Panc1 (cell line): ENCODE measurements at regions not wholly inside any gene's neighbourhood (a gene's known extent, or its start where the extent isn't known, plus 50 kb on each side); places are given as distances from the start of the nearest gene placed in this dataset.

Experiments
- ATAC-seq: fragments of 200-7000 bp; cut with Tn5 transposase; 2 replicates; pipeline ENCODE4 v1.9.1; 2020; ENCODE audit warnings: mild to moderate bottlenecking, moderate library complexity
- BruUV-seq: library from RNA; stranded (reverse); fragments of 400-500 nt; replicated peaks from 2 replicates; lab custom pipeline; 2021; lab: Mats Ljungman, UMichigan
- CTCF ChIA-PET: fragments of 300-600 bp; sonication (Branson Sonifier 250); formaldehyde crosslinking; loops from one replicate; lab custom pipeline; 2022; ENCODE audit warnings: antibody characterized with exemption; lab: Charles Lee
- POLR2A ChIA-PET: fragments of 300-600 bp; sonication (Branson Sonifier 250); formaldehyde crosslinking; loops from one replicate; lab custom pipeline; 2022; ENCODE audit warnings: antibody characterized with exemption; lab: Charles Lee
- DNase-seq: peaks from one replicate; pipeline ENCODE4 v3.0.0-alpha.2; 2010; ENCODE audit warnings: low read depth, low spot score
- H3K27ac ChIP-seq: 2 replicates; pipeline ENCODE4 v1.5.1; 2011; ENCODE audit warnings: mild to moderate bottlenecking, low read length, inconsistent platforms
- H3K27me3 ChIP-seq: fragments of 200-500 bp; sonication (Bioruptor generic); 2 replicates; pipeline ENCODE4 v1.6.0; 2014; ENCODE audit warnings: low read length, inconsistent platforms; ENCODE audit not compliant: control insufficient read depth, insufficient read depth
- H3K36me3 ChIP-seq: fragments of 200-500 bp; sonication (Bioruptor generic); 2 replicates; pipeline ENCODE4 v1.5.1; 2014; ENCODE audit warnings: inconsistent platforms, mild to moderate bottlenecking, low read length, moderate library complexity; ENCODE audit not compliant: control insufficient read depth, insufficient read depth
- H3K4me1 ChIP-seq: 2 replicates; pipeline ENCODE4 v1.5.1; 2011; ENCODE audit warnings: inconsistent platforms, mild to moderate bottlenecking, low read length, moderate library complexity; ENCODE audit not compliant: control insufficient read depth, insufficient read depth
- H3K4me3 ChIP-seq, 2 experiments: 2 replicates each; pipeline ENCODE4 v1.5.1; 2011 to 2012; ENCODE audit warnings: low read depth in 2 of 2, low read length in 2 of 2, mild to moderate bottlenecking in 2 of 2, inconsistent platforms in 1 of 2, moderate library complexity in 1 of 2
- H3K9me3 ChIP-seq: fragments of 200-500 bp; sonication (Bioruptor generic); 2 replicates; pipeline ENCODE4 v1.5.1; 2014; ENCODE audit warnings: low read depth, mild to moderate bottlenecking, inconsistent platforms, low read length, moderate library complexity; ENCODE audit not compliant: control insufficient read depth, insufficient read depth
- POLR2AphosphoS5 ChIP-seq: IDR thresholded peaks from 2 replicates; pipeline ENCODE4 v1.6.1; 2012; ENCODE audit warnings: mild to moderate bottlenecking, low read depth, low read length, moderate library complexity
- SIN3A ChIP-seq: IDR thresholded peaks from 2 replicates; pipeline ENCODE4 v1.6.1; 2012; ENCODE audit warnings: low read depth, mild to moderate bottlenecking, low read length, moderate library complexity, borderline replicate concordance; ENCODE audit not compliant: insufficient read depth
- TCF7L2 ChIP-seq: IDR thresholded peaks from 2 replicates; pipeline ENCODE4 v1.6.1; 2011; ENCODE audit warnings: mild to moderate bottlenecking, low read depth, low read length, inconsistent platforms
- in situ Hi-C: cut with HindIII; loops from 2 replicates; pipeline ENCODE4 v1.10.0; 2016; ENCODE audit warnings: low sequenced_read_pairs, low pct_unique_long_range_greater_than_20kb
- intact Hi-C: fragments of 100-400 bp; cut with micrococcal nuclease; formaldehyde crosslinking; loops from one replicate; pipeline ENCODE4 v1.10.0; 2022; ENCODE audit not compliant: unreplicated experiment
- TF ChIP-seq, protein P1 (sequence below): fragments of 450-650 bp; IDR thresholded peaks from 2 replicates; pipeline ENCODE4 v1.5.1; 2017; ENCODE audit warnings: mild to moderate bottlenecking
- TF ChIP-seq, protein P2 (sequence below), 2 experiments: IDR thresholded peaks; 2 replicates each; pipeline ENCODE4 v1.6.1; 2011 to 2012; ENCODE audit warnings: low read depth in 2 of 2, control low read depth in 1 of 2, low read length in 1 of 2, mild to moderate bottlenecking in 1 of 2, moderate library complexity in 1 of 2; ENCODE audit not compliant: insufficient read depth in 1 of 2

DNA sequence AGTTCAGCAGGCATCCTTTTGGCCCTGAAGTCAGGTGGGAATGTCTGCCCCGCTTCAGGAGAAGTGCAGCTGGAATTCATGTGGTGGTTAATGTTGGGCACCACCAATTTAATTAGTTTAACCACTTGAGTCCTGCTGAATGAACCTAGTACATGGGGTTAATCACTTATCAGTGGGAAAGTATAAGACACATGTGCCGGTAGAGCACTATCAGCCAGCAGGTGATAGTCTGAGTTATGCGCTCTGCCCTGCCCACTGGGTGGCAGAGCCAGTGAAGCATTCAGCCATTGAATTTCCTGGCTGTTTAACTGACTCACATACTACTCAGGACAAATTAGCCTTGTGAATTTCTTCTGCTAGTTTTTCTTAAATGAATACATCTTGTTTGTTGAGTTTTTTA lies 789.7 kb upstream of the PRR20A start:
- H3K27me3 ChIP-seq = no peaks in the 10 kb centered on the region
- TF ChIP-seq SIN3A (no peak), TCF7L2 (no peak), POLR2AphosphoS5 (no peak)
- TF ChIP-seq, protein P1, sequence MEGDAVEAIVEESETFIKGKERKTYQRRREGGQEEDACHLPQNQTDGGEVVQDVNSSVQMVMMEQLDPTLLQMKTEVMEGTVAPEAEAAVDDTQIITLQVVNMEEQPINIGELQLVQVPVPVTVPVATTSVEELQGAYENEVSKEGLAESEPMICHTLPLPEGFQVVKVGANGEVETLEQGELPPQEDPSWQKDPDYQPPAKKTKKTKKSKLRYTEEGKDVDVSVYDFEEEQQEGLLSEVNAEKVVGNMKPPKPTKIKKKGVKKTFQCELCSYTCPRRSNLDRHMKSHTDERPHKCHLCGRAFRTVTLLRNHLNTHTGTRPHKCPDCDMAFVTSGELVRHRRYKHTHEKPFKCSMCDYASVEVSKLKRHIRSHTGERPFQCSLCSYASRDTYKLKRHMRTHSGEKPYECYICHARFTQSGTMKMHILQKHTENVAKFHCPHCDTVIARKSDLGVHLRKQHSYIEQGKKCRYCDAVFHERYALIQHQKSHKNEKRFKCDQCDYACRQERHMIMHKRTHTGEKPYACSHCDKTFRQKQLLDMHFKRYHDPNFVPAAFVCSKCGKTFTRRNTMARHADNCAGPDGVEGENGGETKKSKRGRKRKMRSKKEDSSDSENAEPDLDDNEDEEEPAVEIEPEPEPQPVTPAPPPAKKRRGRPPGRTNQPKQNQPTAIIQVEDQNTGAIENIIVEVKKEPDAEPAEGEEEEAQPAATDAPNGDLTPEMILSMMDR = no peak
- TF ChIP-seq, protein P2, sequence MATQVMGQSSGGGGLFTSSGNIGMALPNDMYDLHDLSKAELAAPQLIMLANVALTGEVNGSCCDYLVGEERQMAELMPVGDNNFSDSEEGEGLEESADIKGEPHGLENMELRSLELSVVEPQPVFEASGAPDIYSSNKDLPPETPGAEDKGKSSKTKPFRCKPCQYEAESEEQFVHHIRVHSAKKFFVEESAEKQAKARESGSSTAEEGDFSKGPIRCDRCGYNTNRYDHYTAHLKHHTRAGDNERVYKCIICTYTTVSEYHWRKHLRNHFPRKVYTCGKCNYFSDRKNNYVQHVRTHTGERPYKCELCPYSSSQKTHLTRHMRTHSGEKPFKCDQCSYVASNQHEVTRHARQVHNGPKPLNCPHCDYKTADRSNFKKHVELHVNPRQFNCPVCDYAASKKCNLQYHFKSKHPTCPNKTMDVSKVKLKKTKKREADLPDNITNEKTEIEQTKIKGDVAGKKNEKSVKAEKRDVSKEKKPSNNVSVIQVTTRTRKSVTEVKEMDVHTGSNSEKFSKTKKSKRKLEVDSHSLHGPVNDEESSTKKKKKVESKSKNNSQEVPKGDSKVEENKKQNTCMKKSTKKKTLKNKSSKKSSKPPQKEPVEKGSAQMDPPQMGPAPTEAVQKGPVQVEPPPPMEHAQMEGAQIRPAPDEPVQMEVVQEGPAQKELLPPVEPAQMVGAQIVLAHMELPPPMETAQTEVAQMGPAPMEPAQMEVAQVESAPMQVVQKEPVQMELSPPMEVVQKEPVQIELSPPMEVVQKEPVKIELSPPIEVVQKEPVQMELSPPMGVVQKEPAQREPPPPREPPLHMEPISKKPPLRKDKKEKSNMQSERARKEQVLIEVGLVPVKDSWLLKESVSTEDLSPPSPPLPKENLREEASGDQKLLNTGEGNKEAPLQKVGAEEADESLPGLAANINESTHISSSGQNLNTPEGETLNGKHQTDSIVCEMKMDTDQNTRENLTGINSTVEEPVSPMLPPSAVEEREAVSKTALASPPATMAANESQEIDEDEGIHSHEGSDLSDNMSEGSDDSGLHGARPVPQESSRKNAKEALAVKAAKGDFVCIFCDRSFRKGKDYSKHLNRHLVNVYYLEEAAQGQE (IDR thresholded peaks at IDR 0.05; ENCODE audit: insufficient read depth in 1 of 2, low read depth in 2 of 2, low read length in 1 of 2) = no peak
- no peaks in the 10 kb centered on the region for H3K36me3 ChIP-seq
- intact Hi-C loops = no loop called here
- no peak overlapping the region for H3K27ac ChIP-seq
- H3K4me1 ChIP-seq = no peaks in the 10 kb centered on the region
- H3K9me3 ChIP-seq = no peaks in the 10 kb centered on the region
- ChIA-PET POLR2A (no interaction called here), CTCF (no interaction called here)
- ATAC-seq = no peak
- in situ Hi-C loops = no loop called here
- no peak for DNase-seq
- no TSS peak for BruUV-seq
- H3K4me3 ChIP-seq = no peak overlapping the region

DNA sequence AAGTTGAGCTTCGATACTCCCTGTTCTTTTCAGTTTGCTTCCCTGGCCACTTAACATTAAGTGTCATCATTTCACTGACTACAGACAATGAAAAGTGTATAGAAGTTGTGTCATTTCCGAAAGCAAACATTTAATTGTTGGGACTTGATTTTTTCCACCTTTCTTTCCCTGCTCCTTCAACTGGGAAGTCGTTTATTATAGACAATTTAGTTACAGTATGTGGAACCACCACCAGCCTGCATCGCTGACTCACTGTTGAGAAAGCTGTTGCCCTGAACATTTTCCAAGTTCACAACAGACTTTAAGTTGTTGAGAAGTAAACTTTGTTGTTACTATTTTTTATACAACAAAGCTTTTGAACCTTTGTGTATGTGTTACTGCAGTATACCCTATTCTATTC lies 788.4 kb upstream of the PRR20A start:
- ATAC-seq = no peak
- ChIA-PET POLR2A (no interaction called here), CTCF (no interaction called here)
- no peaks in the 10 kb centered on the region for H3K4me1 ChIP-seq
- no peak overlapping the region for H3K4me3 ChIP-seq
- no peaks in the 10 kb centered on the region for H3K27me3 ChIP-seq
- no peak for DNase-seq
- no peak overlapping the region for H3K27ac ChIP-seq
- in situ Hi-C loops = no loop called here
- intact Hi-C loops = no loop called here
- no TSS peak for BruUV-seq
- H3K36me3 ChIP-seq = no peaks in the 10 kb centered on the region
- no peaks in the 10 kb centered on the region for H3K9me3 ChIP-seq
- TF ChIP-seq TCF7L2 = no peak
- TF ChIP-seq, protein P1 = no peak
- no peak for TF ChIP-seq POLR2AphosphoS5
- TF ChIP-seq, protein P2 (IDR thresholded peaks at IDR 0.05; ENCODE audit: insufficient read depth in 1 of 2, low read depth in 2 of 2, low read length in 1 of 2) = no peak
- TF ChIP-seq SIN3A = no peak
